ENCODE measurements at regions not wholly inside any gene's neighbourhood (a gene's known extent, or its start where the extent isn't known, plus 50 kb on each side); places are given as distances from the start of the nearest gene placed in this dataset.

- Mint-ChIP-seq H3K4me3 (no peak overlapping the region), H3K27me3 (no peaks in the 10 kb centered on the region), H3K36me3 (no peaks in the 10 kb centered on the region), H3K4me1 (no peaks in the 10 kb centered on the region), H3K27ac (no peak overlapping the region), H3K9me3 (peaks cover 9% of the 10 kb centered on the region)
- DNase-seq = no peak
These were observed 519.2 kb upstream of the PCDH15 start for GRCh38 chr10:55320187-55320700.

DNA sequence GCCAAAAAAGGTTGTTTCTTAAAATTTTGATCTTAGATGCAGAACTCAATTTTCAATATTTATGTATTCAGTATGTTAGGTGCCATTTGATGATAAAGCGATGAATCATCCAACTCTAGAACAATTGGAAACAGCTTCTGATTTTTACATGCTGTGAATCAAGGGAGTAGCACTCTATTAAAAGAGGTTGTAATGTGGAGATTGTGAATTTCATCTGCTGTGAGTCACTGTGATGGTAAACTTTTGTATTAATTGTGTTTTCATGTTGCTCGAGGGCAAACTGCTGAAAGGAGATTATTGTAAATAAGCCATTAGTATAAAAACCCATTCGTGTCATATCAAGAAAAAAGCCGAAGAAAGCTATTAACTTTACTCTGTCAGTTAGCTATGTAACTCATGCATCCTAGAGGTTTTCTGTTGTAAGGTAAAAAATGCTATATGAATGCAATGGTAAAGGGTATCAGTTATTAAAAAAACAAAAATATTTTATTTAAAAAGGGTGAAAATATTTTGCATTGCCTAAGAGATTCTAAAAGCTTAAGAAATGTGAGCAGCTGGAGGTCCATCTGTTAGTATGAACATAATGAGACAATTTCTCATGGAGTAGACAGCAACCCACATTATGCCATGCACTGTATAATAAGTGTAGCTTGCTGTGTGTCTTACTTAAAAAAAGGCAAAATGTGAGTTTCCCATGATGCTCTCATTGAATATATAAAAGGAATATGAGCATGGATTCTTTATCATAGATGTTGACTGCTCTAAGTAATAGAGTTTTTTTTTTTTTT, 511.0 kb upstream of the PCDH15 start:
- no peaks in the 10 kb centered on the region for H3K36me3 Mint-ChIP-seq
- H3K27ac Mint-ChIP-seq = no peak overlapping the region
- no peak overlapping the region for H3K4me3 Mint-ChIP-seq
- H3K4me1 Mint-ChIP-seq = no peaks in the 10 kb centered on the region
- H3K9me3 Mint-ChIP-seq = peaks cover 3% of the 10 kb centered on the region
- DNase-seq = no peak
- no peaks in the 10 kb centered on the region for H3K27me3 Mint-ChIP-seq

GRCh38 chr10:55310143-55310542, 509.1 kb upstream of the PCDH15 start:
- no peaks in the 10 kb centered on the region for H3K27me3 Mint-ChIP-seq
- no peak for DNase-seq
- H3K4me1 Mint-ChIP-seq = no peaks in the 10 kb centered on the region
- H3K4me3 Mint-ChIP-seq = no peak overlapping the region
- H3K9me3 Mint-ChIP-seq = peaks cover 3% of the 10 kb centered on the region
- no peaks in the 10 kb centered on the region for H3K36me3 Mint-ChIP-seq
- no peak overlapping the region for H3K27ac Mint-ChIP-seq

DNA sequence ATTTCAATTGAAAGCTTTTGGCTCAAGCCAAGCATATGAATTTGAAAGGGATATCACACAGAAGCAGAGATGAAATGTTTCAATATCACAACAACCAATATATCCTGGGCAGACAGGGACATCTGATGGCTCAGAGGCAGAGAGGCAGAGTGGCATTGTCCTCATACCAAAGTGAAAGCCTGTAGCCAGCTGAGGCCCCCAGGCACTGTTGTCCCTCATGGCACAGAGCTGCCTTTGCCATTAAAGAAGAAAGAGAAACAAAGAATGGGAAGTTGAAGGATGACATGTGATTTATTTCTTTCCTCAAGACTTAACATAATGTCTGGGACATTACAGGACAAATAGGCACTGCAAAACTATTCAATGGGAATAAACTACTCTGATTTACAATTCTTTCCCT, 504.3 kb upstream of the PCDH15 start:
- no peaks in the 10 kb centered on the region for H3K4me1 Mint-ChIP-seq
- H3K4me3 Mint-ChIP-seq = no peak overlapping the region
- H3K9me3 Mint-ChIP-seq = peaks cover 3% of the 10 kb centered on the region
- H3K27ac Mint-ChIP-seq = no peak overlapping the region
- DNase-seq = no peak
- no peaks in the 10 kb centered on the region for H3K36me3 Mint-ChIP-seq
- H3K27me3 Mint-ChIP-seq = no peaks in the 10 kb centered on the region

- H3K4me3 Mint-ChIP-seq = no peak overlapping the region
- H3K9me3 Mint-ChIP-seq = peaks cover 16% of the 10 kb centered on the region
- H3K36me3 Mint-ChIP-seq = no peaks in the 10 kb centered on the region
- no peak for DNase-seq
- no peaks in the 10 kb centered on the region for H3K4me1 Mint-ChIP-seq
- H3K27me3 Mint-ChIP-seq = no peaks in the 10 kb centered on the region
- no peak overlapping the region for H3K27ac Mint-ChIP-seq
These were observed 486.3 kb upstream of the PCDH15 start for GRCh38 chr10:55287346-55287745.

DNA sequence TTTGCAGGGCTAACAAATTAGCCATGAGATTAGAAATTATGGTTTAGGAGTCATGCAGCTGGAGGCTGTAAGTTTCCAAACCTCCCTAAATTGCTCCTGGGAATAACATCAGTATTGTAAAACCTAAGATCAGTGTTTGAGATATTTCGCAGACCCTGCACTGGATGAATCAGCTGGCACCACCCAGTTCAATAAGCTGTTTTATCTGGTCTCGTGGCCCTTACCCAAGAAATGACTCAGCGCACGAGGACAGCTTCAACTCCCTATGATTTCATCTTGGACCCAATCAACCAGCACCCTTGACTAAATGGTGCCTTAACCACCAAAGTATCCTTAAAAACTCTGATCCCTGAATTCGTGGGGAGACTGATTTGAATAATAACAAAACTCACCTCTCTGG, 482.0 kb upstream of the PCDH15 start:
- DNase-seq = no peak
- Mint-ChIP-seq H3K9me3 (peaks cover 10% of the 10 kb centered on the region), H3K27me3 (no peaks in the 10 kb centered on the region), H3K4me1 (no peaks in the 10 kb centered on the region), H3K27ac (no peak overlapping the region), H3K36me3 (no peaks in the 10 kb centered on the region), H3K4me3 (no peak overlapping the region)

GRCh38 chr10:55280696-55281095, 479.7 kb upstream of the PCDH15 start:
- Mint-ChIP-seq H3K9me3 (peaks cover 8% of the 10 kb centered on the region), H3K4me3 (no peak overlapping the region), H3K27me3 (no peaks in the 10 kb centered on the region), H3K36me3 (no peaks in the 10 kb centered on the region), H3K27ac (no peak overlapping the region), H3K4me1 (no peaks in the 10 kb centered on the region)
- DNase-seq = no peak

- no peak overlapping the region for H3K27ac Mint-ChIP-seq
- H3K4me1 Mint-ChIP-seq = no peaks in the 10 kb centered on the region
- no peak for DNase-seq
These were observed 476.5 kb upstream of the PCDH15 start for GRCh38 chr10:55277549-55277948.

DNA sequence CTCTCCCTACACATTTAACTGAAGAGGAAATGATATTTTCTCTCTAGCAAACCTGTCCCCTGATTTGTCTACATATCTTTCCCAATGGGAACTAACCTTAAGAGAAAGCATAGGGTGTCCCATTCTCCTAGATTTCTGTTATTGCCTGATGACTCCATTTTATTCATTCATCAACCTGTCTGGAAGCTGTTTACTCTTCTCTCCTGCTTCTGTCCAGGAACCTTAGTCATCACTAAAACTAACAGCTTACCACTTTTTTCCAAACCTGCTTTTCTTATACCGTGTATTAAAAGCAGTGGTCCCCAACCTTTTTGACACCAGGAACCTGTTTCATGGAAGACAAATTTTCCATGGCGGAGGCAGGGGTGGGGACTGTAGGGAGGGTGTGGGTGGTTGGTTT, 473.3 kb upstream of the PCDH15 start:
- no peaks in the 10 kb centered on the region for H3K36me3 Mint-ChIP-seq
- H3K27me3 Mint-ChIP-seq = no peaks in the 10 kb centered on the region
- peaks cover 2% of the 10 kb centered on the region for H3K9me3 Mint-ChIP-seq
- no peak for DNase-seq
- H3K27ac Mint-ChIP-seq = no peak overlapping the region
- H3K4me1 Mint-ChIP-seq = no peaks in the 10 kb centered on the region
- no peak overlapping the region for H3K4me3 Mint-ChIP-seq

More at GRCh38 chr10:55277549-55277948, 476.5 kb upstream of the PCDH15 start:
- Mint-ChIP-seq H3K4me3 (no peak overlapping the region), H3K27me3 (no peaks in the 10 kb centered on the region), H3K36me3 (no peaks in the 10 kb centered on the region), H3K9me3 (no peaks in the 10 kb centered on the region)

DNA sequence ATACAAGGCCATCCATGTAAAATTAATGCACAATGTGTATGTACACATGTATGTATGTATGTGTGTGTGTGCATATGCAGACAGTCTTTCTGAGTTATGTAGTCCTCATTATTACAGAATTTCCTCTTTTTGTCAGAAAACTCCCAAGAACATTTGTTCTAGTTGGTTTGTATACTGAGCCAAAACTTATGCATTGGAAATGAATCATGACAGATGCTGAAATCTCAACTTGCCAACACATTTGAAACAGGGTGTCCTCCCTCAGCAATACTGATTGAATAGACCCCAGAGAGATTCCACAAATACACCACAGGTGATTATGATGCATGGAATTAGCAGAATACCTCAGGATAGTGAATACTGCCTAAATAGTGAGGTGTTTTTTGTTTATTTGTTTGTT, 472.9 kb upstream of the PCDH15 start:
- no peaks in the 10 kb centered on the region for H3K27me3 Mint-ChIP-seq
- DNase-seq = no peak
- peaks cover 3% of the 10 kb centered on the region for H3K9me3 Mint-ChIP-seq
- H3K27ac Mint-ChIP-seq = no peak overlapping the region
- no peaks in the 10 kb centered on the region for H3K36me3 Mint-ChIP-seq
- H3K4me3 Mint-ChIP-seq = no peak overlapping the region
- no peaks in the 10 kb centered on the region for H3K4me1 Mint-ChIP-seq

- Mint-ChIP-seq H3K9me3 (peaks cover 3% of the 10 kb centered on the region), H3K4me1 (no peaks in the 10 kb centered on the region), H3K27me3 (no peaks in the 10 kb centered on the region), H3K4me3 (no peak overlapping the region), H3K27ac (no peak overlapping the region), H3K36me3 (no peaks in the 10 kb centered on the region)
- DNase-seq = no peak
These were observed 471.9 kb upstream of the PCDH15 start for GRCh38 chr10:55272886-55273285.

GRCh38 chr10:55266797-55267196, 465.8 kb upstream of the PCDH15 start:
- Mint-ChIP-seq H3K27me3 (no peaks in the 10 kb centered on the region), H3K27ac (no peak overlapping the region), H3K4me1 (no peaks in the 10 kb centered on the region), H3K9me3 (peaks cover 4% of the 10 kb centered on the region), H3K4me3 (no peak overlapping the region), H3K36me3 (no peaks in the 10 kb centered on the region)
- no peak for DNase-seq

DNA sequence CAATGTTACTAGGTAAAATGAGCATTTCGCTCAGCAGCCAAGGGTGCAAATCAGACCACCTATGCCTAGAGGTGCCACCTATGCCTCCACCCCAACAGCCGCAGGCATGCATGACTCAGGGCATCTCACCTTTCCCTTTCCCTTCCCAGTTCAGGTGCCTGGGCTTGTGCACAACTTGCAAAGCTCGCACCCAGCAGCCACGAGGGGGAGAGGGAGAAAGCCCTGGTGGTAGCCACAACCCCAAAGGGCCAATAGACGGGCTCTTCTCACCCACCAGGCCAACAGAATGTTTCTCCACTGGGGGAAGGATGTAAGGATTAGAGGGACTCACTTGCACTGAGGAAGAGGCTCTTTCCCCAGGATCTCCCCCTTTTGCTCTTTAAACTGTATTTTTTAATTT, 462.3 kb upstream of the PCDH15 start:
- peaks cover 6% of the 10 kb centered on the region for H3K9me3 Mint-ChIP-seq
- H3K4me1 Mint-ChIP-seq = no peaks in the 10 kb centered on the region
- no peak overlapping the region for H3K4me3 Mint-ChIP-seq
- no peaks in the 10 kb centered on the region for H3K27me3 Mint-ChIP-seq
- DNase-seq = no peak
- no peaks in the 10 kb centered on the region for H3K36me3 Mint-ChIP-seq
- H3K27ac Mint-ChIP-seq = no peak overlapping the region

DNA sequence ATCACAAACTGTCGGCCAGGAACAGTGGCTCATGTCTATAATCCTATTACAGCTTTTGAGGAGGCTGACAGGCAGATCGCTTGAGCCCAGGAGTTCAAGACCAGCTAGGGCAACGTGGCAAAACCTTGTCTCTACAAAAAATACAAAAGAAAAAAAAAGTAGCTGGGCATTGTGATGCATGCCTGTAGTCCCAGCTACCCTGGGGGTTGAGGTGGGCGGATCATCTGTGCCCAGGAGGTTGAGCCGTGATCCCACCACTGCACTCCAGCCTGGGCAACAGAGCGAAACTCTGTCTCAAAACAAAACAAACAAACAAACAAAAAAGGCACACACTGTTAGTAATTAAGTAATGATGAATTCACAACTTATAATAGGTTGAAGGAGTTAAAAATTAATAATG, 441.5 kb upstream of the PCDH15 start:
- DNase-seq = no peak
- Mint-ChIP-seq H3K4me1 (no peaks in the 10 kb centered on the region), H3K9me3 (no peaks in the 10 kb centered on the region), H3K27me3 (no peaks in the 10 kb centered on the region), H3K27ac (no peak overlapping the region), H3K4me3 (no peak overlapping the region), H3K36me3 (no peaks in the 10 kb centered on the region)

GRCh38 chr10:55237462-55237861, 436.4 kb upstream of the PCDH15 start:
- Mint-ChIP-seq H3K27ac (no peak overlapping the region), H3K9me3 (peaks cover 3% of the 10 kb centered on the region), H3K36me3 (no peaks in the 10 kb centered on the region), H3K4me1 (no peaks in the 10 kb centered on the region), H3K4me3 (no peak overlapping the region), H3K27me3 (no peaks in the 10 kb centered on the region)
- DNase-seq = no peak

- H3K4me3 Mint-ChIP-seq = no peak overlapping the region
- H3K9me3 Mint-ChIP-seq = peaks cover 3% of the 10 kb centered on the region
- no peak overlapping the region for H3K27ac Mint-ChIP-seq
- no peak for DNase-seq
- H3K27me3 Mint-ChIP-seq = no peaks in the 10 kb centered on the region
- no peaks in the 10 kb centered on the region for H3K36me3 Mint-ChIP-seq
- no peaks in the 10 kb centered on the region for H3K4me1 Mint-ChIP-seq
These were observed 432.5 kb upstream of the PCDH15 start for GRCh38 chr10:55233505-55233904.

All from activated naive CD8-positive, alpha-beta T cell treated with anti-CD3 and anti-CD28 coated beads for 36 hours (primary cell).